GM13976 (cell line): ENCODE measurements at regions not wholly inside any gene's neighbourhood (a gene's known extent, or its start where the extent isn't known, plus 50 kb on each side); places are given as distances from the start of the nearest gene placed in this dataset.

Experiments used
- DNase-seq: peaks from one replicate; pipeline ENCODE4 v3.0.0; 2012; ENCODE audit warnings: low spot score
- CTCF ChIP-seq: IDR thresholded peaks from 2 replicates; pipeline ENCODE4 v1.5.1; 2012; ENCODE audit warnings: borderline replicate concordance, mild to moderate bottlenecking; ENCODE audit not compliant: insufficient read depth; ENCODE audit errors: extremely low read depth, missing control alignments, control extremely low read depth
- in situ Hi-C: fragments of 300-500 bp; cut with MboI; formaldehyde crosslinking; loops from one replicate; pipeline ENCODE4 v1.12.0; 2022; ENCODE audit warnings: low sequenced_read_pairs, mixed read lengths, inconsistent platforms; ENCODE audit not compliant: unreplicated experiment

GRCh38 chr2:590214-591175 is 86.7 kb downstream of the TMEM18 start:
- in situ Hi-C loops: no loop called here
- no peak for TF ChIP-seq CTCF
- no peak for DNase-seq

- DNase-seq: no peak
- TF ChIP-seq CTCF: no peak
- in situ Hi-C loops: no loop called here
Measured at GRCh38 chr2:589281-590130, 87.7 kb downstream of the TMEM18 start.

GRCh38 chr2:588074-588645 is 89.0 kb downstream of the TMEM18 start:
- in situ Hi-C loops: no loop called here

GRCh38 chr2:587087-587960 is 89.9 kb downstream of the TMEM18 start:
- TF ChIP-seq CTCF: no peak
- DNase-seq: no peak
- in situ Hi-C loops: no loop called here

More at GRCh38 chr2:588074-588645, 89.0 kb downstream of the TMEM18 start:
- DNase-seq: no peak
- no peak for TF ChIP-seq CTCF

GRCh38 chr2:586641-587076 is 90.5 kb downstream of the TMEM18 start:
- TF ChIP-seq CTCF: no peak
- no peak for DNase-seq
- in situ Hi-C loops: no loop called here
